GM13976 (cell line): ENCODE measurements at regions not wholly inside any gene's neighbourhood (a gene's known extent, or its start where the extent isn't known, plus 50 kb on each side); places are given as distances from the start of the nearest gene placed in this dataset.

ENCODE experiments used
- DNase-seq: peaks from one replicate; pipeline ENCODE4 v3.0.0; 2012; ENCODE audit warnings: low spot score
- CTCF ChIP-seq: IDR thresholded peaks from 2 replicates; pipeline ENCODE4 v1.5.1; 2012; ENCODE audit warnings: borderline replicate concordance, mild to moderate bottlenecking; ENCODE audit not compliant: insufficient read depth; ENCODE audit errors: extremely low read depth, missing control alignments, control extremely low read depth
- in situ Hi-C: fragments of 300-500 bp; cut with MboI; formaldehyde crosslinking; loops from one replicate; pipeline ENCODE4 v1.12.0; 2022; ENCODE audit warnings: low sequenced_read_pairs, mixed read lengths, inconsistent platforms; ENCODE audit not compliant: unreplicated experiment

- in situ Hi-C loops = no loop called here
- DNase-seq = no peak
- no peak for TF ChIP-seq CTCF
Observed at GRCh38 chr11:128354476-128354875, 232.9 kb downstream of the ETS1 start.

GRCh38 chr11:128351168-128351567, 236.2 kb downstream of the ETS1 start:
- no peak for DNase-seq
- in situ Hi-C loops = no loop called here
- TF ChIP-seq CTCF = no peak

GRCh38 chr11:128349650-128350299, 237.6 kb downstream of the ETS1 start:
- no peak for TF ChIP-seq CTCF
- DNase-seq = no peak
- in situ Hi-C loops = no loop called here

GRCh38 chr11:128346804-128347203, 240.6 kb downstream of the ETS1 start:
- no peak for DNase-seq
- TF ChIP-seq CTCF = no peak
- in situ Hi-C loops = no loop called here

GRCh38 chr11:128345316-128345715, 242.0 kb downstream of the ETS1 start:
- no peak for DNase-seq
- in situ Hi-C loops = no loop called here
- TF ChIP-seq CTCF = no peak

GRCh38 chr11:128343870-128344269, 243.5 kb downstream of the ETS1 start:
- TF ChIP-seq CTCF = no peak
- in situ Hi-C loops = no loop called here
- DNase-seq = no peak

- DNase-seq = no peak
- in situ Hi-C loops = no loop called here
- TF ChIP-seq CTCF = no peak
Observed at GRCh38 chr11:128343135-128343514, 244.2 kb downstream of the ETS1 start.
